KBM-7 (cell line): ENCODE measurements at regions not wholly inside any gene's neighbourhood (a gene's known extent, or its start where the extent isn't known, plus 50 kb on each side); places are given as distances from the start of the nearest gene placed in this dataset.

Experiments
- DNase-seq: peaks from one replicate; pipeline ENCODE4 v3.0.0-alpha.2; 2015
- in situ Hi-C: fragments of 300-500 bp; cut with MboI; formaldehyde crosslinking; loops from 2 replicates; pipeline ENCODE4 v1.14.3; 2020; ENCODE audit warnings: low sequenced_read_pairs, low pct_unique_long_range_greater_than_20kb, mixed read lengths

DNA sequence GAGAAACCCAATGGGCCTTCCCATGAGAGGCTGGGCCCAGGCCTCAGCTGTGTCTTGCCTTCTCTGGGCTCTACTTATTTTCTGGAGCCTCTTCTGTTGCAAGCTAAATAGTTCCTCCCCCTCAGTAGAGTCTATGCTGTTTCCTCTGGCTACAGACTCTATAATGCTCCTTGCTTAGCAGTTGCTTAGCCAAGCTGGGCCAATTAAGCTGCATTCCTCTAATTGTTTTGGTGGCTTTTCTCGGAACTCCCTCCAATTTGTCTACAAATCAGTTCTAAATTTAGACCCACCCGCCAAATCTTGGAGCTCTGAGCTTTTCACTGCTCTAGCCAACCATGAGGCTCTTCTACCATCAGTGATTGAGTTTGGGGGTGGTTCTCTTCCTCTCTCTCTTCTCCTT lies 302.7 kb upstream of the ASIC2 start:
- in situ Hi-C loops: no loop called here

DNA sequence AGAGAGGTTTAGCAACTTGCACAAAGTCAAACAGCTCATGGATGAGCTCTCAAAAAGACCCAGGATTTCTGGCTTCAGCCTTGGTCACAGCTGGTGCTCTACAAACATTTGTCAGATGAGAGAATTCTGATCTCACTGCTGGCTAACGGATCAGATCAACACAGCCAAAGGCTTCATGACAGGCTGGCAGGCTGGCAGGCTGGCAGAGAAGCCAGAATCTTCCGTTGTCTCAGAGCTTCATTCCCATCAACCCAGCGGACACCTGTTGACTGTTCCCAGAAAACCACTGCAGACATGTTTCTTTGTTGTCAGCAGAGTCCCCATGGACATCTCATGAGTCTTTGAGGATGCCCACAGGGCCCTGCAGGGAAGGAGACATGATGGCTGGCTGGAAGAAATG lies 303.8 kb upstream of the ASIC2 start:
- DNase-seq: no peak
- in situ Hi-C loops: no loop called here

More for the DNA sequence above, 302.7 kb upstream of the ASIC2 start:
- DNase-seq: peak; percentile 46

DNA sequence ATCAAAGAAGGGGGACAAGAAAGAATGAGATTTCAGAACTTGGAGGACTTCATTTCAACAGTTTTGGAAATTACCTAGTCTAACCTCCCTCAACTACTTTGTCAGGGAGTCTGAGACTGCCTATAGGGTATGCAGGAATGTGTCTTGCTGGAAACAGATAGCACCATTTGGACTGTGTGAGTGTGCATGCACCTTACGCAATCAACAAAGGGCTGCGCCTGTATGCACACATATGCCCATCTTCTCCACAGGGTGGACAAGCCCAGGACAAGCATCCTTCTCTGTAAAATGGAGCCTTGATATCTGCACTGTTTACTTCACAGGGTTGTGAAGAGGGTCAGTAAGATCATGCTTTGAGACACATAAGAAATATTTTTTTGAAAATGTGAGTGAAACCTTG lies 305.7 kb upstream of the ASIC2 start:
- in situ Hi-C loops: no loop called here
- no peak for DNase-seq

DNA sequence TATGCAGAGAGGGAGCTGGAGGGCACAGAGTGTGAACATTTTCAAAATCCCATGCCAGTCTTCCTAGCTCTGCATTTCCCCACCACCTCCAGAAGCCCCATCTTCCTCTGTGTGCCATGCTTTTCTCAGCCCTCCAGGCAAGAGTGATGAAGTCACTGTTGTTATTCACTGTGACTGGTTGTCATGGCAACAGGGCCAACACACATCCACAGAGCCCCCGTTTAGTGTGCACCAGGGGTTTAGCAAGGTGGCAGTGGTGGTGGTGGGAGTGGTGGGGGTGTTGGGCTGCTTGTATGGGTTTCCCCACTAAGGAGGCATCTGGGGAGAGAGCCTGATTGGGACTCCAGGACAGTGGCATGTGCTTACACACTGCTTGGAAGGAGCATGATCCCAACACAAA lies 309.9 kb upstream of the ASIC2 start:
- DNase-seq: no peak

DNA sequence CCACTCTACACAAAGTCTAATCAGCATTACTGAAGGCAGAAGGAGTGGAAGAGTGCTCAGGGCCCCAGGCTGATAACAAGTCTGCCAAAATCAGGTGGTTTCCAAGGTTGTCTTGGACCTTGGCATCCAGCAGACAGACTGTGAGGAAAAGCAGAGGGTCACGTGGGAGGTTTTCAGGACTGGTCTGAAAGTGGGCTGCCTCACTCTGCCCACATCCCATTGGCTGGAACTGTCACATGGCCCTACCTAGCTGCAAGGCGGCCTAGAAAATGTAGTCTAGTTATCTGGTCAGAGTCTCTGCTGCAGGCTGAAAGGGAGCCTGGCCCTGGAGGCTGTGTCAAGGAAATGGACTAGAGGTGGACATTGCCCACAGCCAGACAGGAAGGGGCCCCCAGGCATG lies 310.7 kb upstream of the ASIC2 start:
- in situ Hi-C loops: no loop called here
- DNase-seq: no peak

More for the DNA sequence above, 309.9 kb upstream of the ASIC2 start:
- in situ Hi-C loops: no loop called here

DNA sequence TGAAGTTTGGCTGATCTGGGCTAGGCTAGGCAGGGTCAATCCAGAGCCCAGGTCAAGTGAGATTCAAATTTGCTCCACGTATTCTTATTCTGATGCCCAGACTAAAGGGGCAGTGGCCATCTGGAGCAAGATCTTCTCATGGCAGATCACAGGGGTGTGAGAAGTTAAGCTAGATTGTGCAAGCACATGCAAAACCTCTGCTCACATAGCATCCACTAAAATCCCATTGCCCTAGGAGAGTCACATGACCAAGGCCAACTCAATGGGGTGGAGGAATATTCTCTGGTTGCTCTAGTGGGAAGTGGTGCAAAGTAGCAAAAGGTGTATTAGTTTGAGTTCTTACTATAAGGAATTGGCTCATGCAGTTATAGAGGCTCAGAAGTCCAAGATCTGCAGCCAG lies 318.4 kb upstream of the ASIC2 start:
- in situ Hi-C loops: no loop called here
- no peak for DNase-seq

DNA sequence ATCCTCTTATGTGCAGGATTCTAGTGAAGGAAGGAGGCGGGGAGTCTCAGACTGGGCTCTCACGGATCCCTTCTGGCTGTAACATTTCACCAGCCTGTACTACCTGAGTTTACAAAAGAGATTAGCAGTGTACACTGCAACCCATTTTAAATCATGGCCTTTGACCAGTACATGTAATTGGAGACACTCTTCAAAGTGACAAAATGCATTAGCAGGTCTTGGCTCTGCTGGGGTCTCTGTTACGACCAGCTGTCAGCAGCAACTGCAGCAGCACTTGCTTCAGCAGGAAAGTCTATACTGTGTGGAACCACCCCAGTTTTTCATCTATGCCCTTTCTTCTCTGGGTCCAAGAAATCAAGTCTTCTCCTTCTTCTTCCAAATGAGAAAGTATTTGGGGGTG lies 322.8 kb upstream of the ASIC2 start:
- DNase-seq: no peak
- in situ Hi-C loops: no loop called here

DNA sequence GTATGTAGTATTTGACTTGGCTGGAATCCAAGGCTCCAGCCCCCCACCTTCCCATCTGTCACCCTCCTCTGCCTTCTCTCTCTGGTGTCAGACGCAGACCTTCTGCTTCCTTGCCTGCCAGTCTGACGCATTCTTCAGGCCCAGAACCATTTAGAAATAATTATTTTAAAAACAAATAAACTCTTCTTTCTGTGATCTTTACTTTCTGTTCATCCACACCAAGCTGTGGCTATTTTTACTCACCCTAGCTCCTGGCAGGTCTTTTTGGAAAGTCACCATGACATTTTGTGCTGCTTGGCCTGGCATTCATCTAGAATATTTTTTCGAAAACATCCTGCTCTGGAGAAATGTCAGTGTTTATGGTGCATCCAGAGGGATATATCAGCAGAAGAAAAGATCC lies 330.7 kb upstream of the ASIC2 start:
- in situ Hi-C loops: no loop called here
- no peak for DNase-seq

DNA sequence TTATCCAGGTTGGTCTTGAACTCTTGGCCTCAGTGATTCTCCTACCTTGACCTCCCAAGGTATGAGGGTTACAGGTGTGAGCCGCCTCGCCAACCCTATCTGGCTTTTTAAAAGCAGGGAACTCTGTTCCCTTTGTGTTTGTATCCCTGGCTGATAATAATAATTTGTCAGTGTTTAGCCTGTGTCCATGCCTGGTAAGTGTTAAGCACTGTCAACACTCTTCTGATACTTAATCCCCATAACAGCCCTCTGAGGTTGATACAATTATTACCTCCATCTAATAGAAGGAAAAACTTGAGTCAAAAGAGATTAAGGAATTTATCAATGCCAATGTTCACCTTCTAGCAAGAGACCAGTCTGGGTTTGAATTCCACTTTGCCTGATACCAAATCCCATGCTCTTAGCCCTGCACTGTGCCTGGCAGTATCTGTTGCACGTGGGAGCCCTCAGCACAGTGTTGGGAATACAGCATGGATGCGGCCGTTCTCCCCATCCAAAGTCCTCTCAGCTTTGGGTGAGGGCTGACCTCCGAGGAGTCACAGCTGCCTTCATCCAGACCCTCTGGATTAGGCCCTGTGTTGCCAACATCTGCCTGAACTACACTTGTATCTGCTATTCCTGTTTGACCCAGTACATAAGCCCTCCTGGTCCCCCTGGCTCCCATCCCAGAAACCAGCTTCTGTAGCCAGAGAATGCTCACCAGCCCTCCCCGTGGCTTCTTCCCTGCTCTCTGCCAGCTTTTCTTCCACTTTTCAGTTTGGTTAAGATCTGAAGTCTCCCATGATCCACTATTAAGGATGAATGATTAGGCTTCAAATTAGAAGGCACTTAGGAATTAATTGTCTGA lies 335.6 kb upstream of the ASIC2 start:
- DNase-seq: no peak
- in situ Hi-C loops: no loop called here

DNA sequence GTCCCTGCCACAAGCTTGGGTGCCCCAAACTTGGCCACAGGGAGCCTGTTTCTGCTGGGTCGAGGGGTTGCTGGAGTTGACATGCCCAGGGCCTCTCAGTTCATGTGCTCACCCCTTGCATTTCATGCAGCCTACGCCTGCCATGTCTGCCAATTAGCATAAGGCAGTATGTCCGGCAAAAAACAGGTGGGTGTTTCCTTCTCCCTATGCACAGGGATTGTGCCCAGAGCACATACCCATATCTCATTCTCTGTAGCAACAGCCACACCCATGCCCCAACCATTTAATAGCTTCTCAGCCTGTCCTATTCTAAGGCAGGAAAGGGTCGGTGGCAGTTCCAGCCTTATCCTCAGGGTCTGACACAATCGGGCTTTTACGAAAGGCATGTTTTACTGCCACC lies 340.4 kb upstream of the ASIC2 start:
- DNase-seq: no peak

DNA sequence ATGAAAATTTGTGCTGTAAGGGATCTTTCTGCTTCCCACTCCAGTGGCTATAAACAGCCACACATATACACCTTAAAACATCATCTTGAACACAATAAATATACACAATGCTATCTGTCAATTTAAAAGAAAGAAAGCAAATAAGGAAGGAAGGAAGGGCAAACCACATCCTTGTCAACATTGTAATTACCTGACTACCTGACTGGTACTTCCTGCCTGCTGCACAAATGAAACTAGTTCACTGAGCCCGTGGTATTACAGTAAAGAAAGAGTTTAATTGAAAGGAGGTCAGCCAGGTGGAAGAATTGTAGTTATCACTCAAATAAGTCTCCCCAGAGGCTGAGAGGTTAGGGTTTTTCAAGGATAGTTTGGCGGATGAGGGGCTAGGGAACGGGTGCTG lies 344.4 kb upstream of the ASIC2 start:
- in situ Hi-C loops: no loop called here
- no peak for DNase-seq

More for the DNA sequence above, 340.4 kb upstream of the ASIC2 start:
- in situ Hi-C loops: no loop called here

DNA sequence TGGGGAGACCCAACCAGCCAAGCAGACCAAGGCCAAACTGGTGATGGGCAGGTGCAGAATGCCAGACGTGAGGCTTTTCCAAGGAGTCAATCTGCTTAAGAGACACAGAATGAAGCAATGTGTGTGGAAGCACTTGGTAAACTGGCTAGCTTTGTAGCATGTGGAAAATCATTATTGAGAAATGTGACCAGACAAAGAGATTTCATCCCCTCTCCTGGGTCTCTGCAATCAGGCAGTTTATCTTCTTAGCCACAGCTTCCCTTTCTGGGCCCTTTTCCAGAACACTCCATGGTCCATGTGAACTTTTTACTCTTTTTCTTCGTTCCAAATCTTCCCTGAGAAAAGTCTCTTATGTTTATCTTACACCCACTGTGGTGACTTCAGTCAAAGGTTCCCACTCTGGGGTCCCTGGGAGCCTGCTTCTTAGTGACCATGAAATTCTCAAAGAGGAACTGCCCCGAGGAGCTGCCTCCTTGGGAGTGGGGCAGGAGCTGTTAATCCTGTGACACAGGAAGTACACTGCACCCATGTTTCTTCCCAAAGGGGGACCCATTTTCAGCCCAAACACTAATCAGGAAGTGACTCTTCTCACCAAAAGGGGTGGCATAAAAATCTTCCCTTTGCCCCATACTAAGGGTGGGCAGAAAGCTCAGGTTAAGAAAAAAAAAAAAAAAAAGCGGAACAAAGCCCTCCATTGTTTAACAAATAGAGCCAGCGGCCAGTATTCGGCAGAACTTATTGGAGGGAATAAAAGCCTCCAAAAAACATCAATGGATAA lies 346.2 kb upstream of the ASIC2 start:
- in situ Hi-C loops: no loop called here
- DNase-seq: no peak

DNA sequence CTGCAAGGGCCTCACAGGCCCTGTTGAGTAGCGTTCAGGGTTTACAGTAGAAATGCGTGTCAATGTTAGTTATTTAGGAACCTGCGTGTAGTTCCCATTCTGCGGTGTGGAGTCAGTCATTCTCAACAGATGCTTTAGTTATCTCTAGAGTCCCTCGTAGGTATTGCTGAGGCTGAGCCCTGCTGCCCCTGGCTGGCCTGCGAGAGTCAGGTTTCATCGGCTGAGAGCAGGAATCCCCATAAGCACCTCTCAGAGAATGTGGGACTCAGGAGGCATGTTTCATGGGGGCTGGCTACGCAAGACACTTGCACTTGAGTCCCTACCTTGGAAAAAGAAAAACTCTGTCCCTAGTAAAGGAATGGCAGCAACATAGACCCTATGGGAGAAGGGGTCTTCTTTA lies 347.5 kb upstream of the ASIC2 start:
- in situ Hi-C loops: no loop called here
- DNase-seq: no peak

DNA sequence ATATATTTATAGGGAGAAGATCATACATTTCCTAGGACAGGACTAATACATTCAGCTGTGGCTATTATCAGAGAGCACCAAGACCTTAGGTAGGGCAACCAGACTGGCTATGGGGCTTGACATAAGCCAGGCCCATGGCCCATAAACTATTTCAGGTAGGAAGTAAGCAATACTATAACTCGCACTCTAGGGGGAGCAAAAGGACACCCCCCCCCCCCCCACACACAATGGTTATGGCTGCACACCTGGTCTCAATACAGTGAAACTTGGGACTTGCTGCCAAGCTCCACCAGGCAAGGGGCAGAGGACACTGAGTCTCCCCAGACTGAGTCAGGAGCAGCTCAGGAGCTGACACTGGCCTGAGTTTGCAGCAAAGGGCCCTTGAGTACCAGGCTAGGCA lies 348.9 kb upstream of the ASIC2 start:
- in situ Hi-C loops: no loop called here
- DNase-seq: no peak

DNA sequence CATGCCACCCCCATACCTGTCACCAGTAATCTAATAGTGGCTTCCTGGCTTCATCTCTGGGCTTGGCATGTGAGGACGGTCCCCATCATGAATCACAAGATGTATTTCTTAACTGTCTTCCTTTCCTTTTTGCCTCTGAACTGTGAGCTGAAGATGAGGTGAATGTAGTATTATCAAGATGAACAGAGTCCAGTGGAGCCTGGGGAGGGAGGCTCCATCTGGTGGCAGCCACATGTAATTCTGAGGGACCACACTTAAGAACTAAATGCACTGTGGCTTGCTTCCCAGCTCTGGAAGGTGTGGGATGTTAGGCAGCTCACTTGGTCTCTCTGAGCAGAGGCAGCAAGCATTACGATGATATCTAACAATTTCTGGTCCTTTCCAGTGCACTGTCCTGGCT lies 354.9 kb upstream of the ASIC2 start:
- no peak for DNase-seq
- in situ Hi-C loops: no loop called here

DNA sequence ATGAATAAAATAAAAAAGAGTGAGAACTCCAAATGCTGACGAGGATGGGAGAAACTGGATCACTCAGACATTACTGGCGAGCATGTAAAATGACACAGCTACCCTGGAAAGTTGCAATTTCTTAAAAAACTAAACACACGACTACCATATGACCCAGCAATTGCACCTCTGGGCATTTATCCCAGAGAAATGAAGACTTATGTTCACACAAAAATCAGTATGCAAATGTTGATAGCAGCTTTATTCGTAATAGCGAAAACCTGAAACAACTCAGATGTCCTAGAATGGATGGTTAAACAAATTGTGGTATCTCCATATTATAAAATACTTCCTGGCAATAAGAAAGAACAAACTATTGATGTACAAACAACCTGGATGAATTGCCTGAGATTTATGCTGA lies 357.2 kb upstream of the ASIC2 start:
- in situ Hi-C loops: no loop called here
- DNase-seq: no peak

DNA sequence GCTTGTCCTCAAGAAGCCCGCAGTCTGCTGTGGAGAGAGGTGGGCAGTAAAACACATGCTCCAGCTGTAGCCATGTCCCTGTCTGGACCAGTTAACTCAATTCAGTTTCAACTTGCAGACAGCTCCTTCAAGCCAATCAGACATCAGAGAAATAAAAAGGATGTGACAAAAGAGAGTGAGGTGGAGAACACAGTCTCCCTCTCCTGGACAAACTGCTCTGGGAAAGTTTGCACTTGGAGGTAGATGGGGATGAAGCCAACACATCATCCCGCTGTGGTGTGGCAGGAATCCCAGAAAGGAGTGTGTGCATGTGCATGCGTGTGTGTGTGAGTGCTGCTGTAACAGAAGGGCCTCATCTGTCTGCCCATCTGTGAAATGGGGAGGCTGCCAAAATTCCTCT lies 358.6 kb upstream of the ASIC2 start:
- in situ Hi-C loops: no loop called here
- no peak for DNase-seq

DNA sequence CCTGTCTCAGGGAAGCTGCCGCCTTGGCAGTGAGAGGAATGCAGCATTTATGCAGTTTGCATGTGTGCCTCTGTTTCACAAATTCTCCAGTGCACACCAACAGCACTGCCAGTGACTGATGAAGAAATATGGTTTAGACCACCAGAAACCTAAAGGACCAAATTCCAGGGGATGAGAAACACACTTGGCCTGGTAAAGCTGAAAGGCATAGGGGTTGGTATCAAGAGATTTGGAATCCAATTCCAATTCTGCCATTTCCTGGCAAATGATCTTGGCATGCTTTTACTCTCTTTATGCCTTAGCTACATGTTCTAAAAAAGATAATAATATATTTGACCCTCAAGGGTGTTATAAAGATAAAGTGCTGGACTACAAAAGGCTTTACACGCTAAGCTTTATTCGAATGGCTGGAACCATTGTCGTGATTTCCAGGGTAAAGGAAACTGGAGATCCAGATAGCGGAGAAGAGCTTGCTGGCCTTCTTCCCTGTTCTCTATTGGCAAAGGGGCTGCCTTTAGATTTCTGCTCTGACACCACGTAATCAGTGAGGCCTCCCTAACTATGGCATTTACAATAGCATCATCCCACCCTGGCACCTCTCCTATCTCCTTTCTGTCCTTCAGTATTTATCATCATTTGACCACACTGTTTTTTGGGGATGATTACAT lies 359.8 kb upstream of the ASIC2 start:
- DNase-seq: no peak
- in situ Hi-C loops: no loop called here

DNA sequence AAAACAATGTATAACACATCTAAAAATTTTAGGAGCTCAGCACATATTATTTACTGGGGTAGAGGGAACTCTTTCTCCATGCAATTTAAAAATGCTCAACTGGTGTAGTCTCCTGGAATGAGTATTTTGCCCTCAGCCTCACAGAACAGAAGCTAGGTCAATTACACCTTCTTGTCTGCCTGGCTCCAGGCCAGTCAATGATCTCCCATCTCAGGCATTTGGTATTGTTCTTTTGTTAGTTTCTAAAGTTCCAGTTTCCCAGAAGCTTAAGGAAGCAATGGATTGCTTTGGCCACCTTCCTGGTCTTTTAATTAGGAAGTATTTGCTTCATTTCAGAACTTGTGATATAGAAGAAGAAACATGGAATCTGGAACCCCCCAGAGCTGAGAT lies 360.3 kb upstream of the ASIC2 start:
- DNase-seq: no peak
- in situ Hi-C loops: no loop called here

DNA sequence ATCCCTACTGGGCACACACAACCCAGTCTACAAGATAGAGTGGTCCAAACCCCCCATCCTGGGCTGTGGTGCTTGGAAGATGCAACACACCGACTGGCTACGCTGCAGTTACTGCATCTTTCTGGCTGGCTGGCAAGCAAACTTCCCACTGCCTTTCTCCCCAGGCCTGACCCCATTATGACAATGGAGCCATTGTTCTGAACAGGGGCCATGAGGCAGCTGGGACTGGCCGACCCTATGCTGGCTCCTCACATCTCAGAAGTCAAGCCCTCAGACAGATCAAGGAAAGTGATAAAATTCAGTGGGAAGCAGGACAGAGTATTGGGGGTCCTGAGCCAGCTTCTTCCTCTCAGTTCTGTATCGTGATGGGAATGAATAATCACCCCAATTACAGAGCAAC lies 364.1 kb upstream of the ASIC2 start:
- in situ Hi-C loops: no loop called here
- DNase-seq: no peak
